ENCODE measurements at regions not wholly inside any gene's neighbourhood (a gene's known extent, or its start where the extent isn't known, plus 50 kb on each side); places are given as distances from the start of the nearest gene placed in this dataset.

GRCh38 chr5:3780907-3781306 lies 185.3 kb downstream of the IRX1 start:
- Histone ChIP-seq H3K9me3 (ENCODE audit: low read length) (no peaks in the 10 kb centered on the region), H3K27me3 (ENCODE audit: insufficient read depth, low read length, poor library complexity, severe bottlenecking) (no peaks in the 10 kb centered on the region), H3K27ac (ENCODE audit: low read depth, low read length) (no peak overlapping the region), H3K4me3 (ENCODE audit: low read length) (no peak overlapping the region), H3K4me1 (ENCODE audit: insufficient read depth, low read length) (no peaks in the 10 kb centered on the region), H3K36me3 (ENCODE audit: insufficient read depth, low read length) (no peaks in the 10 kb centered on the region)
- no peak overlapping the region for H3K27ac Mint-ChIP-seq
- H3K9me3 Mint-ChIP-seq: peaks cover 0 to 6% (median 2%) of the 10 kb centered on the region in 5 donors
- no peaks in the 10 kb centered on the region for H3K27me3 Mint-ChIP-seq
- no peak for DNase-seq
- no peaks in the 10 kb centered on the region for H3K36me3 Mint-ChIP-seq
- H3K4me3 Mint-ChIP-seq: no peak overlapping the region
- ChIA-PET CTCF (no interaction called here), POLR2A (no interaction called here)
- H3K4me1 Mint-ChIP-seq: no peaks in the 10 kb centered on the region

- no peak overlapping the region for H3K4me3 Mint-ChIP-seq
- H3K36me3 Mint-ChIP-seq: no peaks in the 10 kb centered on the region
Observed at GRCh38 chr5:3784854-3785253, 189.2 kb downstream of the IRX1 start.

GRCh38 chr5:3786165-3786564 lies 190.5 kb downstream of the IRX1 start:
- no peak overlapping the region for H3K27ac Mint-ChIP-seq

More at GRCh38 chr5:3784854-3785253, 189.2 kb downstream of the IRX1 start:
- Histone ChIP-seq H3K4me1 (ENCODE audit: insufficient read depth, low read length) (no peaks in the 10 kb centered on the region), H3K27ac (ENCODE audit: low read depth, low read length) (no peak overlapping the region), H3K9me3 (ENCODE audit: low read length) (no peaks in the 10 kb centered on the region), H3K4me3 (ENCODE audit: low read length) (no peak overlapping the region), H3K36me3 (ENCODE audit: insufficient read depth, low read length) (no peaks in the 10 kb centered on the region), H3K27me3 (ENCODE audit: insufficient read depth, low read length, poor library complexity, severe bottlenecking) (no peaks in the 10 kb centered on the region)
- Mint-ChIP-seq H3K9me3 (peaks cover under 1 to 17% (median 9%) of the 10 kb centered on the region in 5 donors), H3K27me3 (no peaks in the 10 kb centered on the region), H3K4me1 (no peaks in the 10 kb centered on the region), H3K27ac (no peak overlapping the region)
- POLR2A ChIA-PET: no interaction called here
- no peak for DNase-seq
- CTCF ChIA-PET: no interaction called here

GRCh38 chr5:3786891-3787430 lies 191.3 kb downstream of the IRX1 start:
- Mint-ChIP-seq H3K27me3 (no peaks in the 10 kb centered on the region), H3K36me3 (no peaks in the 10 kb centered on the region), H3K9me3 (peaks cover 0 to 18% (median 11%) of the 10 kb centered on the region in 5 donors), H3K4me3 (no peak overlapping the region), H3K27ac (no peak overlapping the region), H3K4me1 (no peaks in the 10 kb centered on the region)
- H3K36me3 ChIP-seq (ENCODE audit: insufficient read depth, low read length): no peaks in the 10 kb centered on the region
- ChIA-PET CTCF (no interaction called here), POLR2A (no interaction called here)
- H3K27ac ChIP-seq (ENCODE audit: low read depth, low read length): no peak overlapping the region
- no peaks in the 10 kb centered on the region for H3K27me3 ChIP-seq (ENCODE audit: insufficient read depth, low read length, poor library complexity, severe bottlenecking)
- no peaks in the 10 kb centered on the region for H3K9me3 ChIP-seq (ENCODE audit: low read length)
- DNase-seq: no peak
- no peaks in the 10 kb centered on the region for H3K4me1 ChIP-seq (ENCODE audit: insufficient read depth, low read length)
- H3K4me3 ChIP-seq (ENCODE audit: low read length): no peak overlapping the region

More at GRCh38 chr5:3786165-3786564, 190.5 kb downstream of the IRX1 start:
- no peaks in the 10 kb centered on the region for H3K27me3 ChIP-seq (ENCODE audit: insufficient read depth, low read length, poor library complexity, severe bottlenecking)
- POLR2A ChIA-PET: no interaction called here
- Mint-ChIP-seq H3K4me3 (no peak overlapping the region), H3K36me3 (no peaks in the 10 kb centered on the region), H3K9me3 (peaks cover 0 to 15% (median 11%) of the 10 kb centered on the region in 5 donors), H3K27me3 (no peaks in the 10 kb centered on the region), H3K4me1 (no peaks in the 10 kb centered on the region)
- no peaks in the 10 kb centered on the region for H3K4me1 ChIP-seq (ENCODE audit: insufficient read depth, low read length)
- no peaks in the 10 kb centered on the region for H3K9me3 ChIP-seq (ENCODE audit: low read length)
- no peaks in the 10 kb centered on the region for H3K36me3 ChIP-seq (ENCODE audit: insufficient read depth, low read length)
- H3K27ac ChIP-seq (ENCODE audit: low read depth, low read length): no peak overlapping the region
- CTCF ChIA-PET: no interaction called here
- no peak for DNase-seq
- H3K4me3 ChIP-seq (ENCODE audit: low read length): no peak overlapping the region

GRCh38 chr5:3787604-3788003 lies 192.0 kb downstream of the IRX1 start:
- Histone ChIP-seq H3K4me1 (ENCODE audit: insufficient read depth, low read length) (no peaks in the 10 kb centered on the region), H3K4me3 (ENCODE audit: low read length) (no peak overlapping the region), H3K27ac (ENCODE audit: low read depth, low read length) (no peak overlapping the region), H3K36me3 (ENCODE audit: insufficient read depth, low read length) (no peaks in the 10 kb centered on the region), H3K9me3 (ENCODE audit: low read length) (no peaks in the 10 kb centered on the region), H3K27me3 (ENCODE audit: insufficient read depth, low read length, poor library complexity, severe bottlenecking) (no peaks in the 10 kb centered on the region)
- no peaks in the 10 kb centered on the region for H3K4me1 Mint-ChIP-seq
- POLR2A ChIA-PET: no interaction called here
- CTCF ChIA-PET: no interaction called here
- no peaks in the 10 kb centered on the region for H3K36me3 Mint-ChIP-seq
- H3K27me3 Mint-ChIP-seq: no peaks in the 10 kb centered on the region
- no peak overlapping the region for H3K27ac Mint-ChIP-seq
- DNase-seq: no peak
- H3K9me3 Mint-ChIP-seq: peaks cover 0 to 19% (median 10%) of the 10 kb centered on the region in 5 donors
- H3K4me3 Mint-ChIP-seq: no peak overlapping the region

- Histone ChIP-seq H3K4me1 (ENCODE audit: insufficient read depth, low read length) (no peaks in the 10 kb centered on the region), H3K4me3 (ENCODE audit: low read length) (no peak overlapping the region), H3K27ac (ENCODE audit: low read depth, low read length) (no peak overlapping the region), H3K9me3 (ENCODE audit: low read length) (no peaks in the 10 kb centered on the region), H3K36me3 (ENCODE audit: insufficient read depth, low read length) (no peaks in the 10 kb centered on the region), H3K27me3 (ENCODE audit: insufficient read depth, low read length, poor library complexity, severe bottlenecking) (no peaks in the 10 kb centered on the region)
- Mint-ChIP-seq H3K27me3 (no peaks in the 10 kb centered on the region), H3K27ac (no peak overlapping the region), H3K36me3 (no peaks in the 10 kb centered on the region), H3K4me1 (no peaks in the 10 kb centered on the region), H3K9me3 (peaks cover 3 to 19% (median 13%) of the 10 kb centered on the region in 5 donors), H3K4me3 (no peak overlapping the region)
- no peak for DNase-seq
- CTCF ChIA-PET: no interaction called here
- POLR2A ChIA-PET: no interaction called here
Observed at GRCh38 chr5:3789519-3790193, 194.0 kb downstream of the IRX1 start.

GRCh38 chr5:3793162-3793561 lies 197.5 kb downstream of the IRX1 start:
- CTCF ChIA-PET: no interaction called here
- POLR2A ChIA-PET: no interaction called here
- no peaks in the 10 kb centered on the region for H3K36me3 ChIP-seq (ENCODE audit: insufficient read depth, low read length)
- no peak overlapping the region for H3K27ac Mint-ChIP-seq
- no peak for DNase-seq
- peaks cover 7 to 13% (median 8%) of the 10 kb centered on the region in 5 donors for H3K9me3 Mint-ChIP-seq
- H3K4me3 Mint-ChIP-seq: no peak overlapping the region
- H3K27ac ChIP-seq (ENCODE audit: low read depth, low read length): no peak overlapping the region
- H3K36me3 Mint-ChIP-seq: no peaks in the 10 kb centered on the region
- no peaks in the 10 kb centered on the region for H3K27me3 ChIP-seq (ENCODE audit: insufficient read depth, low read length, poor library complexity, severe bottlenecking)
- H3K27me3 Mint-ChIP-seq: no peaks in the 10 kb centered on the region
- H3K4me1 Mint-ChIP-seq: no peaks in the 10 kb centered on the region
- no peaks in the 10 kb centered on the region for H3K9me3 ChIP-seq (ENCODE audit: low read length)
- H3K4me3 ChIP-seq (ENCODE audit: low read length): no peak overlapping the region
- no peaks in the 10 kb centered on the region for H3K4me1 ChIP-seq (ENCODE audit: insufficient read depth, low read length)

- Mint-ChIP-seq H3K4me3 (no peak overlapping the region), H3K27me3 (no peaks in the 10 kb centered on the region), H3K4me1 (no peaks in the 10 kb centered on the region), H3K9me3 (peaks cover 3 to 12% (median 7%) of the 10 kb centered on the region in 5 donors), H3K36me3 (no peaks in the 10 kb centered on the region), H3K27ac (no peak overlapping the region)
- Histone ChIP-seq H3K27me3 (ENCODE audit: insufficient read depth, low read length, poor library complexity, severe bottlenecking) (no peaks in the 10 kb centered on the region), H3K4me1 (ENCODE audit: insufficient read depth, low read length) (no peaks in the 10 kb centered on the region), H3K4me3 (ENCODE audit: low read length) (no peak overlapping the region), H3K27ac (ENCODE audit: low read depth, low read length) (no peak overlapping the region), H3K9me3 (ENCODE audit: low read length) (no peaks in the 10 kb centered on the region), H3K36me3 (ENCODE audit: insufficient read depth, low read length) (no peaks in the 10 kb centered on the region)
- CTCF ChIA-PET: no interaction called here
- DNase-seq: no peak
- POLR2A ChIA-PET: no interaction called here
Observed at GRCh38 chr5:3794611-3795010, 199.0 kb downstream of the IRX1 start.

Measured in CD8-positive, alpha-beta memory T cell (primary cell).